ENCODE measurements at regions not wholly inside any gene's neighbourhood (a gene's known extent, or its start where the extent isn't known, plus 50 kb on each side); places are given as distances from the start of the nearest gene placed in this dataset.

- H4K20me1 ChIP-seq (ENCODE audit: low read length), result no peaks in the 10 kb centered on the region
- no peak overlapping the region for H3K4me3 ChIP-seq (ENCODE audit: low read length)
- H3K79me2 ChIP-seq (ENCODE audit: low read length), result no peaks in the 10 kb centered on the region
- H3K9ac ChIP-seq (ENCODE audit: low read length), result no peak overlapping the region
- no peaks in the 10 kb centered on the region for H3F3A ChIP-seq (ENCODE audit: low read length, unreplicated experiment)
- peak overlapping the region; percentile 82 for H3K27ac ChIP-seq (ENCODE audit: low read length)
- no peaks in the 10 kb centered on the region for H3K9me3 ChIP-seq (ENCODE audit: low read length)
- DNase-seq (peak; percentile 68), ATAC-seq (no peak)
- H3K4me2 ChIP-seq (ENCODE audit: low read length), result peak overlapping the region; percentile 82
- H3K9me2 ChIP-seq (replicated peaks; ENCODE audit: low read length), result no peaks in the 10 kb centered on the region
- H3K4me1 ChIP-seq (ENCODE audit: insufficient read depth, low read length), result peaks cover 32% of the 10 kb centered on the region
- no peak overlapping the region for H2AFZ ChIP-seq (ENCODE audit: low read length)
- no peaks in the 10 kb centered on the region for H3K27me3 ChIP-seq (ENCODE audit: low read length)
- no peaks in the 10 kb centered on the region for H3K36me3 ChIP-seq (ENCODE audit: low read depth, low read length)
- BruUV-seq (replicated peaks), result no TSS peak
- TF ChIP-seq EZH2phosphoT487 (IDR thresholded peaks at IDR 0.05; ENCODE audit: borderline replicate concordance, low read length) (no peak), EZH2 (IDR thresholded peaks at IDR 0.05; ENCODE audit: low read length, unreplicated experiment) (no peak), CTCF (conservative IDR thresholded peaks at IDR 0.05; ENCODE audit: low read depth, low read length) (no peak)
- CTCF ChIA-PET, result no interaction called here
- intact Hi-C loops (cut with micrococcal nuclease), result no loop called here
- POLR2A ChIA-PET (ENCODE audit: unreplicated experiment), result no interaction called here
These were observed 59.8 kb upstream of the ZNRF2 start for GRCh38 chr7:30224511-30225062.

- Histone ChIP-seq H4K20me1 (ENCODE audit: low read length) (no peaks in the 10 kb centered on the region), H3K4me3 (ENCODE audit: low read length) (peak overlapping the region; percentile 41), H3F3A (ENCODE audit: low read length, unreplicated experiment) (no peaks in the 10 kb centered on the region), H3K79me2 (ENCODE audit: low read length) (no peaks in the 10 kb centered on the region), H3K9me2 (replicated peaks; ENCODE audit: low read length) (no peaks in the 10 kb centered on the region), H3K4me2 (ENCODE audit: low read length) (peak overlapping the region; percentile 82), H3K27me3 (ENCODE audit: low read length) (no peaks in the 10 kb centered on the region), H3K9me3 (ENCODE audit: low read length) (no peaks in the 10 kb centered on the region), H2AFZ (ENCODE audit: low read length) (peak overlapping the region; percentile 65), H3K9ac (ENCODE audit: low read length) (peak overlapping the region; percentile 36), H3K36me3 (ENCODE audit: low read depth, low read length) (no peaks in the 10 kb centered on the region), H3K4me1 (ENCODE audit: insufficient read depth, low read length) (peaks cover 32% of the 10 kb centered on the region), H3K27ac (ENCODE audit: low read length) (peak overlapping the region; percentile 82)
- DNase-seq (peak; percentile 90), ATAC-seq (peak; percentile 93)
- ChIA-PET POLR2A (ENCODE audit: unreplicated experiment) (no interaction called here), CTCF (interaction anchor here (0.9 kb wide), 1 partner anchor 61 kb away, joined by 4 read pairs; no protein-coding TSS in a partner anchor)
- BruUV-seq (replicated peaks), result no TSS peak
- TF ChIP-seq CTCF (conservative IDR thresholded peaks at IDR 0.05; ENCODE audit: low read depth, low read length) (no peak), EZH2 (IDR thresholded peaks at IDR 0.05; ENCODE audit: low read length, unreplicated experiment) (no peak), EZH2phosphoT487 (IDR thresholded peaks at IDR 0.05; ENCODE audit: borderline replicate concordance, low read length) (no peak)
- intact Hi-C loops (cut with micrococcal nuclease), result loop anchor here (2.0 kb wide), 1 partner anchor 61 kb away; no protein-coding TSS in a partner anchor
These were observed 58.4 kb upstream of the ZNRF2 start for GRCh38 chr7:30225863-30226613.

All from PC-3 (cell line).